Stimulated activated CD8-positive, alpha-beta memory T cell treated with anti-CD3 and anti-CD28 coated beads, Interleukin-15, amount 100 ng/mL, for 24 hours (primary cell): ENCODE measurements at regions not wholly inside any gene's neighbourhood (a gene's known extent, or its start where the extent isn't known, plus 50 kb on each side); places are given as distances from the start of the nearest gene placed in this dataset.
"Not testable (repeated sequence)": the region's sequence is repeated elsewhere in the genome, so short reads cannot be mapped to it uniquely, and the experiment has no call there.

ENCODE experiments used
- DNase-seq: peaks from one replicate; pipeline ENCODE4 v3.0.0-alpha.2; 2020; ENCODE audit warnings: low read depth

DNA sequence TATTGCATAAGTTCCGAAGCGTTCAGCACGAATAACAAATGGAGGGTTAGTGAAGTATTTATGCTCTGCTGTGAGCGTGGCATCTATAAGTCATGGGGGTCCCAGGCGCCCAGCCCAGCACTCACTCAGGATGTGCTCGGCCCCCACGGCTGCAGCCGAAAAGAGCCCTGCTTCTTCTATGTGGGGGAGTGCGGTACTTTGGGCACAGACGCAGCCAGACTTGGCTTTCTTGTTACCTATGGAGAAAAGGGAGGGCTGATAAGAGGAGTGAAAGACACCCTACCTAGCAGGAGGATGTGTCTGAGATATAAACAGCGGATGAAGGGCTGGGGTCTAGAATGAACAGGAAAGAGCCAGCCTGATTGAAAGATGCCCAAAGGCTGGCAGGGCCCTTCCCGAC is 51.4 kb downstream of the MRPL36 start:
- DNase-seq: no peak

DNA sequence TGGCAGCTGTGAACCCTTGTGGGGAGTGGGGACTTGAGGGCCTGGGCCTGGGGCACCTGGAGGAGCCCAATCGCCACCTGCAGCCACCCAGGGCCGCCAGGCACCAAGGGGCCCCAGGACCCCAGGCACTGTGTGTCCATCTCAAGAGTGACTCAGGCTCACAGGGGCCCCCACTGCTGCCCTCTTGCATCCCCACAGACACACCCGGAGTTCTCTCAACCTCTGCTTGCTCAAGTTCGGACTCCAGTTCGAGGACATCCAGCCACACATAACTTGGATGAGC is 51.9 kb downstream of the MRPL36 start:
- no peak for DNase-seq

DNA sequence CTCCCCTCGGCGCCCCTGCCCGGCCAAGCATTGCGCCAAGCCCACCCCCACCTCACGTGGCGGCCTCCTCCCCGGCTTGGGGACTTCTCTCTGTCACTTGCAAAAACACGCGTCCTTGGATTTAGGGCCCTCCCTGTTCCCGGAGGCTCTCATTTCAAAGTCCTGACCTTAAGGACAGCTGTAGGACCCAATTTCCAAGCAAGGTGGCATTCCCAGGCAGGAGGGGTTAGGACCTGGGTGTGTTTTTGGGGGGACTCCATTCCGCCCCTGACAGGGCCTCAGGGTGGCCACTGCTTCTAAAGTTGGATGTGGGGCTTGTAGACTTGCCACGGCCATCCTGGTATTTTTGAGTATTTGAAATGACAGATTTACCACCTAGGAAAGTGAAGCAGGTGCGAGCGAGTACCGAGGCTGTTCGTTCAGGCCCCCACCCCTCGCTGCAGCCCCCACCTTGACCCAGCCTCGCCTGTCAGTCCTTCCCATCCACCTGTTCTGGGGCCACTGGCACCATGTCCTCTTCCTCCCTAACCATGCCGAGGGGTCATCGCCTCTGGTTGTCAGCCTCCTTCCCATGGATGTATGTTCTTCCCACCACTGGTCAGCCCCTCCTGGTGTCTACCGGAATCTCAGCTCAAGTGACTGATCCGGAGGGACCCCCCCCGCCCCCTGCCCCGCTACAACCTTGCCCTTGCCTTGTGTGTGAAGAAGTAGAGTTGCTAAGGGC is 52.4 kb downstream of the MRPL36 start:
- no peak for DNase-seq

DNA sequence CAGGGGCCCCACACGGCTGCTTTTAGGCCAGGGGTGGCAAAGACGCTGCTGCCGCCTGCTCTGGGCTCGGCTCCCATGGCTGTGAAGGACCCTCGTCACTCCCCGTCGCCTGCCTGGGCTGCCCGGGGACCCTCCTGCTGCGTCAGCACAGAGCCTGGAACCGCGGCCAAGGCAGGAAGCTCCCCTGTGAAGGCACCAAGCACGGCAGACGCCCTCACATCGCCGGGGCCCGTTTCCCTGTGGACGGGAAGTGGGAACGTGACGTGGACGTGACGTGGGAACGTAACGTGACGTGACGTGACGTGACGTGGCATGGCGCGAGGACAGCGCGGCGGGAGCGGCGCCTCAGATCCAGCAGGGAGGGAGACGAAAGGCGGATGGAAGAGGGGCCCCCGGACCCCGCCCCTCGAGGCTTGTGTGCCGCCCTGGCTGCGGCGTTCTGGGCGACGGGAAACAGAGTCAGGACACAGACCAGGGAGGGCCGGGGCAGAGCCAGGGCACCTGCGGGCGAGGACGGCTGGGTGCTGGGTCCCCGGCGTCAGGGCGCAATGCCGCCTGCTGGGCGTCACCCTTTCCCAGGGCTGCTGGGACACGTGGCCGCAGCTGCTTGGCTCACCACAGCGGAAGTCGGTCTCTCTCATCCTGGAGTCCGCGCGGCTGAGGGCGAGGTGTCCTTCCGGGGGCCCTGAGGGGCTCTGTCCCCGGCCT is 53.1 kb downstream of the MRPL36 start:
- no peak for DNase-seq

DNA sequence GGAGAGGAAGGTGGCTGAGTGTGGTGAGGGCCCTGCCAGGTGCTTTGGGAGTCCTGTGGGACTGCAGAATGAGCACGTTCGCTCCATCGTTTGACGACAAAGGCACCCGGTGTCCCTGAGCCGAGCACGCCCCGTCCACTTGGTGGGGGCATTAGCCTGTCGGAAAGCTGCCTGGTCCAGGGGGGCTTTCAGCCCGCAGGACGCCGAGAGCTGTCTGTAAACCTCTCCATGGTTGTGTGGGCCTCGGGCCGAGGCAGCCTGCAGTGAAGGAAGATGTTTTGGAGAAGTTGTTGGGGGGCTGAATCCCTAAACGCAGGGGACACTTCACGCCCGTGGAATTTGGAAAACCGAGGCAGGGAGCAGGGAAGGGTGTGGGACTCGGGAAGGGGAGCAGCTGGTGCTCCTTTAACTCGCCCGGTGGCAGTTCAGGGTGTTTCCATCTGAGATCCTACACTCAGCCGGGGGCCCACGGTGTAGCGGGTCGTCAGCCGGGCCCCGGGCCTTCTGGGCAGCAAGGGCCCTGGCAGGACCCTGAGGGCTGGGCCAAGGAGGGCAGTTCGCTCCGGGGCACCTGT is 53.8 kb downstream of the MRPL36 start:
- no peak for DNase-seq

DNA sequence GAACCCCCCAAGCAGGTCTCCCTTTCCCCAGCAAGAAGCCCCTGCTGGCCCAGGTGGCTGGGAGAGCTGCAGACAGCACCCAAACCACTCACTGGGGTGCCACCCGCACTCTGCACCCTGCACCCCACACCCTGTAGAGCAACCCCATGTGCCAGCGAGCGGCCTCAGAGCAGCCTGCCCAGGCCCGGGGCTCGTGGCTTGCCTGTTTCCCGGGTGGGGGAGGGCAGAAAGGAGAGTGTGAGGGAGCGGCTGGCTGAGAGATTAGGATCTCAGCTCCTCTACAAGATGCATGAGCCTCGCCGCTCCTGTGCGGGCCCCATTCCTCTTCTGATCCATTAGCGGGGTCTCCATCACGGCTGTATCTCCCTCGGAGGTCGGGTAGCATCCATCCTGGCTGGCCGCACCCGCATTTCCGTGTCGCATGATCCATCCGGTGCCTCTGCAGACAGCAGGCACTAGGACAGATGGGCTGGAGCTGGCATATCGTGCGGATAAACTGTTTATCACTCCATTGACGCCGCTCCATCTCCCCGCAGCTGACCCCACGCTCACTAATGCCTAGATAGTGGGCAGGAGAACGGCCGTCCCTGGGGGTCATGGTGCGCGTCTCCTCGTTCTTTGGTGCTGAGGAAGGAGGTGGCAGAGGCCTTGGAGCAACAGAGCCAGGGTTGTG is 54.4 kb downstream of the MRPL36 start:
- no peak for DNase-seq

DNA sequence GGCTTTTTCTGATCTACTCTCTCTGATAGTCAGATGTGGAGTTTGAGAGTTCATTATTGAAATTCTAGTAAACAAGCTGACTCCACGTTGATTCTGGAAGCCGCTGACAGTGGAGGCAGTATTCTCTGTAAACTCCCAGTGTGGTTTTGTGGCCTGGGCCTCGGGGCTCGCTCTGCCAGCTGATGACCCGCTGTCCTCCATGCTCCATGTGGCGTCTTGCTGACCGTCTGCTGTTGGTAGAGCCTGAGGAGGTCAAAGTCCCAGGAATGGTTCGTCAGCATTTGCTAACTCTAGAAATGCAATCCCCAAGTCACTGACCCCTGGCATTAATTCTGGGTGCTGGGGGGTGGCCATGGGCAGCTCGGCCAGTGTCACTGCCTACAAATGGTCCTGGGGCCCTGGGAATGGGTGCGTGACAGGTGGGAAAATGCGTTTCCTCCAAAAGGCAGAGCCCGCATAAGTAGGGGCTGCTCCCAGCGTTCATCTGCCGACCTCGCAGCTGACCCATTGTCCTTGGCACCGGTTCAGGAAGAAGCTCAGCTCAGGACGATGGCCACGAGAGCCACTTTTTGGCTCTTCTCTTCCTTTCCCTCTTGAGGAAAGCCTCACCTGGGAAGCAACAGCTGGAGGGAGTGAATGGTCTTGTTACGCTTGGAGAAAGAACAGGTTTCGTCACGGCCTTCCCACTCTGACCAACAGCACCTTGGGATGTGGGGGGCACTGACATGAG is 55.1 kb downstream of the MRPL36 start:
- no peak for DNase-seq

DNA sequence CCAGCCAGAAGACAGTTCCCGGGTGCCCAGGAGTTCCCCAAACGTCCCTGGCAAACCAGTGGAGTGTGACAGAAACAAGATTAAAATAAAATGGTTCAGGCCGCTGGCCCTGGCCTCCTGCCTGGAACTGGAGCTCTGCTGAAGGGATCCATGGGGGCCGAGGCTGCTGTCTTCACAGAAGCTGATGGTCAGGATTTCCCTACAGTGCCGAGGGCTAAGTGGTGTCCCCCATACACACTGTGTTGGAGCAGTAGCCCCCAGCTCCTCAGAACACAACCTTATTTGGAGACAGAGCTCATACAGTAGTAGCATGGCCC is 55.9 kb downstream of the MRPL36 start:
- DNase-seq: no peak

DNA sequence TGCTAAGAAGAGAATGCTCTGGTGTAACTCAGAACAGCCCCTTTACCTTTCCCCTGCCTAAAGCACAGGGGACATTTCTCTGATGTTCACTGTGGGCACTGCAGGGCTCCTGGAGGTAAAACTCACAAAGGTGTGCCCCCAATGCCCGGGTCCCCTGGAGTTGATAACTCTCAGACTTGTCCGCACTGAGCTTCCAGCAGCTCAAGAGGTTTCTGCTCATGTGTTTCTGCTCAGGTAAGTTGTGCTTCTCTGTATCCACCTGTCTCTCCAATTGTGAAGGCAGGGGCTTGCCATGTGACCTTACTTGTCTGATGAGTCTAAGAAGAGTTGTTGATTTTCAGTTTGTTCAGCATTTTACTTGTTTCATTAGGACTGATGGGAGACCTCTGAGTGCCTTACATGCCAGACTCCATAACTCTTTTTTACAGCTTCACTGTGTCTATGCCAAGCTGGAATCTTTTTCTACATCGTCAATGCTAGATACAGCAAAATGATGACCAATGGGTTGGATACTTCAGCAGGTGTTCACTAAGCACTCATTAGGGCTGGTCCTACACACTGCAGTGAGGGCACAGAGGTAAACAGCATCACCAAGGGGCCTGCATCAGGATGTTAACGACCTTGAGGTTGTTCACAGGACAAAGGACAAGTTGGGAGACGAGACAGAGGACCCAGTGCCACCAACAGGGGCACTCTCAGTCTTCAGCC is 56.4 kb downstream of the MRPL36 start:
- no peak for DNase-seq

DNA sequence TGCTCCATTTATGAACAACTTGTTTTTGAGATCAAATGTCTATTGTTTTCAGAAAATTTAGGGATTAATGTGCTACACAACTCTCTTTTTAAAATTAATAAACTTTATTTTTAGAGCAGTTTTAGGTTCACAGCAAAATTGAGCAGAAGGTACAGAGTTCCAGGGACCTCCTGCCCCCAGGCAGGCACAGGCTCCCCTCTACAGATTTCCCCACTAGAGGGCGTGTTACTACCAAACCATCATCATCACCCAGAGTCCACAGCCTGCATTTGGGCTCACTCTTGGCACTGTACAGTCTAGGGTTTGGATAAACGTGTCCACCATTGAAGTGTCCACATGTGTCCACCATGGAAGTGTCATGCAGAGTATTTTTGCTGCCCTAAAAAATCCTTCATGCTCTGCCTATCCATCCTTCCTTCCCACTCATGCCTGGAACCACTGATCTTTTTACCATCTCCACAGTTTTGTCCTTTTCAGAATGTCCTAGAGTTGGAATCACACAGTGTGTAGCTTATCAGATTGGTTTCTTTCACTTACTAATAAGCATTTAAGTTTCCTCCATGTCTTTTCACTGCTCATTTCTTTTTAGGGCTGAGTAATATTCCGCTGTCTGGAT is 61.7 kb downstream of the MRPL36 start:
- DNase-seq: no peak

DNA sequence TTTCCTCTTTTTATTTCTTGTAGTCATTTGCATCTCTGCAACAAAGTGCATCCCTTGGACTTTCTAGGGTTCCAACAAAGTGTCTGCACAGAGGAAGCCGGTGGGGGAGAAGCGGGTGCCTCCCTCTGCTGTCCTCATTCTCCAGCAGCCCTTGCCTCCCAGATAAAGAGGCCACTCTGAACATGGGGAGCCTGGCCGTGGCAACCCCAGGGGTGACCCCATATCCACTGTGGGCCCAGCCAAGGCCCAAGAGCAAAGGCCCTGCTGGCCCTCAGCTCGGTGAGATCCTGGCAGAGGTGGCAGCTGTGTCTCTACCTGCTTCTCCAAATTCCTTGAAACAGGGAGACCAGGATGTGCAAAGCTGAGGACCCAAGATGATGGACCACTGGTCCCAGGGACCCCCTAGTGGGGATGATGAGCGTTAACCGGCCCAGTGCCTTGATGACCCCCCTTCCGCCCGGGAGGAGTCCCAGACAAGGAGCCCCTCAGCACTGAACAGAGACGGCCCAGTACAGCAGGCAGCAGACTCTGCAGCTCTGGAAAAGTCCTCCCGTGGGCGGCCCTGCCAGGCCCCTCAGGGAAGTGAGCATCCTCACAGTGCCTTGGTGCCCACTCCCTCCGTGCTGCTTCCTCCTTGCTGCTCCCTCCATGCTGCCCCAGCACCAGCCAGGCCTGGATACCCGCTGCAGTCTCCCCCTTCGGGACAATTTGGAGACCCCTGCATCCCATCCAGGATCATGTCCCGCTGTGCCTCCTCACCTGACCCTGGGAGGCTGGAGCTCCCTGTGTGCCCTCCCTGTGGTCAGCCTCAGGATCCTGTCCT is 62.5 kb downstream of the MRPL36 start:
- no peak for DNase-seq

DNA sequence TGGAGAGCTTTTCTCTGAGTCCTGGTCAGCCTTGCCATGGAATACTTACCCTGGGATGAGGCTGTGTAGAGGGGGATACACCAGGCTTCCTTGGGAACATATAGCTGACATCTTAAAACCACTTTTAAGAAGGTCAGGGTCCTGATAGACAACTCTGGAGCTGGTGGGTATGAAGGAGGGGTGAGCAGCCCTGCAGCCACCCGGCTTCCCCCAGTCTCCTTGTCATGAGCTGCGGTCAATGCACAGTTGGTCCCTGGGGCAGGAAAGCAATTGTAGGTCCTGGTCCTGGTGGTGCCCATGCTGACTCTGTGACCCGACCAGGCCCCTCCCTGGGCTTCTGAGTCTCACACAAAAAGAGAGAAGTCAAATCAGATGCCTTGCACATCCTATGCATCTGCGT is 63.6 kb downstream of the MRPL36 start:
- no peak for DNase-seq

DNA sequence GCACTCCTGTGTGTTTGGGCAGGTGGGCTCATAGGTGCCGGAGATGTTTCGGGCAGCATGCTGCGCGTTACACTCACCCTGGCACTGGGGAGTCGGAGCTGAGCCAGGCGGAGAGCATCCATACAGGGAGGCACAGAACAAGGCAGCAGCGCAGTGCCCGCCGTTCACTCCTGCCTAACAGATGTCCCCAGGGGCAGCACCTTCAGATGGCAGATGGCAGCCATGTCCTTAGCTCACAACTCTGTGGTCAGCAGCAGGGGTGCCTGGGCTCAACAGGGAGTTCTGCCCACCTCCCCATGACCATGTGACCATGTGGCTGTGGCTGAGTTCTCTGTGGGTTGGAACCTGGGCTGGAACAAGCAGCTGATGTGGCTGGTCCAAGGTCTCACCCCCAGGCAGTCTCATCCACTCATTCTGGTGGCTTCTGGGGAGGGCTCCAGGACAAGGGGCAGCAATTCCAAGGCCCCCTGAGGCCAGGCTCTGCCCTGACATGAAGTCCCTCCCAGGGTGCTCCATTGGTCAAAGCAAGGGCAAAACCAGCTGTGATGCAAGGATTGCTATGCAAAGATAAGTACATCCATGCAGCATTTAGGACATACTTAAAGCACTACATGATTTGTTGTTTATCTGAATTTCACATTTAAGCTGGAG is 64.2 kb downstream of the MRPL36 start:
- no peak for DNase-seq

DNA sequence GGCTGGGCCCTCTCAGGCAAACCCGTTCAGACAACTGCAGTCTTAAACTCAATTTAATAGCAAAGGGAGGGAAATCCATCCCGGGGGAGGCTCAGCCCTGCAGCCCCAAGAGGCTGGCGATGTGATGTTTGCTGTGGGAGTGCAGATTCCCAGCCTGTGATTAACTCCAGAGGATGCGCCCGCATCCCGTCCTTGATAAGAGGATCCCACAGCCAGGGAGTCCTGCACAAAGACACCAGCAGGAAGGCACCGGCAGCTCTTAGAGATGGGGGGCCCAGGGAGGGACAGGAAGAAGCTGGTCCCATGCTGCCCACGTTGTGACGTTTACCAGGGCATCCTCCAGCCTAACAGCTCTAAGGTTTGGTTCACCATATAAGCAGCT is 64.7 kb downstream of the MRPL36 start:
- DNase-seq: no peak

DNA sequence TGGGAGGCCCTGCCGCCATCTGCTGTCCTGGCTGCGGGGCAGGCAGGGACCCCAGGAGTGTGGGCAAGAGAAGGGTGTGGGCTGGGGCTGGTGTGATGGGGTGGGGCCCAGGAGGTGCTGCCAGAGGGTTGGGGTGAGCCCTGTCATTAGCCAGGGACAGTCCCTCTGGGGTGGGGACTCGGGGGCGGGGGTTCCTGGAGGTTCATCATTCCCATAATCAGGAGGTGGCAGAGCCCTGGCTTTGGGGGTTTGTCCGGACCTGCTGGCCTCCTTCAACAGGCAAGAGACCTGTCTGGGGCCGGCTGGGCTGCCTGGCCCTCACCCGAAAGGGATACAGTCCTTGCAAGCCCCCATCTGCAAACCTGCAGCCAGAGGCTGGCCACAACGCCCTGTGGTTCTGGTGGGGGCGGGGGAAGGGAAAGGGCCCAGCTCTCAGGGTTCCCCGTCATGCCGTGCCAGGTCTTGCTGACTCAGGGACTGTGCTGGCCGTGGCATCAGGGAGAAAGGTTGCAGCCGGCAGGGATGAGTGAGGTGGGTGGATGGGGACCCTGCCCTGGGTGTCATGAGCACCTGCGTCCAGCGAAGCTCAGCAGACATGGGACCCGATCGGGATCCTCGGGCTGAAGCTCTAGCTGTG is 65.2 kb downstream of the MRPL36 start:
- no peak for DNase-seq

DNA sequence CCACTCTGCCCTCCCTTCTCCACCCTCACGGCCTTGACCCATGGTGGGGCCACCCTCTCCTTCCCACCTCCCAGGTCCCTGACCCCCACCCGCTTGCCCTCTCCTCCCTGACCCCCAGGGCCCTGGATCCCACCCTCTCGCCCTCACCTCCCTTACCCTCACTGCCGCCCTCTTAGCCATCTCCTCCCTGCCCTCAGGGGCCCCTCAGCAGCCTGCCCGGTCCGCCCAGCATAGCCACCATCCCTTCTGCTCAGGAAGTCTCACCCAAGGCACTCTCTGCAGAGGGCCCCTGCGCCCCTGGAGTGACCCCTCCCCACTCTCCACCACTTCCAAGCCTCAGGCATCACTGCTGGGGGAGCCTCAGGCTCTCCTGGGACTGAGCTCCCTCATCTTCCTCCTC is 66.3 kb downstream of the MRPL36 start:
- DNase-seq: no peak

DNA sequence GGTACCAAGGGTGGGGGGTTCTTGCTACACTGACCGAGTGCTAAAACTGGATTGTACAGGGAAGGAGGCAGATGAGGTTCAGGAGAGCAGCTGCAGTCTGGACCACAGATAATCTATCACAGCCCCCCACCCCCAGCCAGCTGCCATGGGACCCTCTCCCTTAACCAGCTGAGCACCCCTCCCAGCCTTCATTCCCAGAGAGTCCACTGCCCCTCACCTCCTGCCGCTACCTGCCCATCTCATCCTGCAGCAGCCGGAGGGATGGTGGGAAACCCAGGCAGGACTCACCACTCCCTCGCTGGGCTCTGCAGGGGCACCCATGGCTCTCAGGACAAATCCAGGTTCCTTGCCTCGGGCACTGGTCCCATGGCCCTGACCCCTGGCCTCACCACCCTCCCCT is 66.7 kb downstream of the MRPL36 start:
- no peak for DNase-seq

DNA sequence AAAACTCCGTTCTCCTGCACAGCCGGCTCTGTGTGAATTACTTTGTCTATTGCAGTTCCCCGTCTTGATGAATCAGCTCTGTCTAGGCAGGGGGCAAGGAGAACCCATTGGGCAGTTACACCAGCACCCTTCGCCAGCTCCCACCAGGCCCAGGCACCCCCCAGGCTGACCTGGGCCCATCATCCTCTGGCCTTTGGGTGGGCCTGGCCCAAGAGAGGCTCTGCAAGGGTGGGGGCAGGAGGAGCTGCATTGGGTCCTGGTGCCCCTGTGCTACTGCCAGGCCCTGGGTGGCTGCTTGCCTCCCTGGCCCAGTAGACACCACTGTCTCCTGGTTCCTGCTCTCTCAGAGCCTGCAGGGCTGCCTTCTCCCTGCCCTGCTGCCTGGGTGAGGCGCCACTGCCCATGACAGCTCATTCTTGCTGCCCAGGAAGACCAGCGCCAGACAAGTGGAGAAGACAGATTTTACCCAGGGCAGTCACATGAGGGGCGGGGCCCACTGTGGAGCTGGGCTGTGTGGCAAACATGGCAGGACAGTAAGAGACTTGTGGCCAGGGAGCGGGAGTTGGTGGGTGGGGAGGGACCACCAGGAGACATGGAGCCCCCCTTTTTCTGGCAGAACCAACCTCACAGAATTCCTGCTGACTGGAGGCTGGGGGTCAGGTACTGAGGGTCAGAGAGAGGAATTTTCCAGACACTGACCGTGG is 67.2 kb downstream of the MRPL36 start:
- DNase-seq: no peak

DNA sequence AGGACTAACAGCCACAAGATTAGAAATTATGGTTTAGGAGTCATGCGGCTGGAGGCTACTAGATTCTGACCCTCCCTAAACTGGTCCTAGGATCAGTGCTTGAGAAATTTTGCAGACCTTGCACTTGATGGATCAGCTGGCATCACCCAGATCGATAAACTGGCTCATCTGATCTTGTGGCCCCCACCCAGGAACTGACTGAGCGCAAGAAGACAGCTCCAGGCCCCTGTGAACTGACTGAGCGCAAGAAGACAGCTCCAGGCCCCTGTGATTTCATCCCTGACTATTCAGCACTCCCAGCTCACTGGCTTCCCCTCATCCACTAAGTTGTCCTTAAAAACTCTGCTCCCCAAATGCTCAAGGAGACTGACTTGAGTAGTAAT is 67.8 kb downstream of the MRPL36 start:
- DNase-seq: not testable (repeated sequence)
